ENCODE measurements at regions not wholly inside any gene's neighbourhood (a gene's known extent, or its start where the extent isn't known, plus 50 kb on each side); places are given as distances from the start of the nearest gene placed in this dataset.

- no peak for DNase-seq
- Mint-ChIP-seq H3K9me3 (peaks cover 4% of the 10 kb centered on the region), H3K27me3 (peaks cover 2% of the 10 kb centered on the region), H3K27ac (no peak overlapping the region), H3K36me3 (ENCODE audit: low read depth) (peaks cover 2% of the 10 kb centered on the region), H3K4me3 (no peak overlapping the region), H3K4me1 (peaks cover 36% of the 10 kb centered on the region)
- intact Hi-C loops (cut with micrococcal nuclease) = no loop called here
These were observed 112.0 kb upstream of the TMPO start for GRCh38 chr12:98403385-98403784.

GRCh38 chr12:98403936-98404335 lies 111.5 kb upstream of the TMPO start:
- DNase-seq = no peak
- Mint-ChIP-seq H3K4me1 (peaks cover 31% of the 10 kb centered on the region), H3K36me3 (ENCODE audit: low read depth) (peaks cover 2% of the 10 kb centered on the region), H3K27ac (no peak overlapping the region), H3K27me3 (peaks cover 5% of the 10 kb centered on the region), H3K4me3 (no peak overlapping the region), H3K9me3 (peaks cover 6% of the 10 kb centered on the region)
- intact Hi-C loops (cut with micrococcal nuclease) = no loop called here

- intact Hi-C loops (cut with micrococcal nuclease) = no loop called here
- no peak overlapping the region for H3K4me3 Mint-ChIP-seq
- DNase-seq = no peak
- peaks cover 17% of the 10 kb centered on the region for H3K4me1 Mint-ChIP-seq
- H3K36me3 Mint-ChIP-seq (ENCODE audit: low read depth) = peaks cover 2% of the 10 kb centered on the region
- H3K27ac Mint-ChIP-seq = no peak overlapping the region
- peaks cover 6% of the 10 kb centered on the region for H3K27me3 Mint-ChIP-seq
- peaks cover 6% of the 10 kb centered on the region for H3K9me3 Mint-ChIP-seq
These were observed 109.5 kb upstream of the TMPO start for GRCh38 chr12:98405805-98406366.

GRCh38 chr12:98406378-98406777 lies 109.0 kb upstream of the TMPO start:
- Mint-ChIP-seq H3K27me3 (peaks cover 9% of the 10 kb centered on the region), H3K27ac (no peak overlapping the region), H3K36me3 (ENCODE audit: low read depth) (peaks cover 2% of the 10 kb centered on the region), H3K9me3 (peaks cover 6% of the 10 kb centered on the region), H3K4me3 (no peak overlapping the region), H3K4me1 (peaks cover 17% of the 10 kb centered on the region)
- DNase-seq = no peak
- intact Hi-C loops (cut with micrococcal nuclease) = no loop called here

- H3K36me3 Mint-ChIP-seq (ENCODE audit: low read depth) = no peaks in the 10 kb centered on the region
- H3K9me3 Mint-ChIP-seq = peaks cover 6% of the 10 kb centered on the region
- peaks cover 16% of the 10 kb centered on the region for H3K27me3 Mint-ChIP-seq
- no peak for DNase-seq
- no peak overlapping the region for H3K27ac Mint-ChIP-seq
- intact Hi-C loops (cut with micrococcal nuclease) = no loop called here
- H3K4me3 Mint-ChIP-seq = no peak overlapping the region
- peaks cover 9% of the 10 kb centered on the region for H3K4me1 Mint-ChIP-seq
These were observed 106.7 kb upstream of the TMPO start for GRCh38 chr12:98408681-98409080.

- no peak for DNase-seq
- H3K4me1 Mint-ChIP-seq = peaks cover 9% of the 10 kb centered on the region
- H3K27ac Mint-ChIP-seq = no peak overlapping the region
- intact Hi-C loops (cut with micrococcal nuclease) = no loop called here
- no peaks in the 10 kb centered on the region for H3K36me3 Mint-ChIP-seq (ENCODE audit: low read depth)
- peaks cover 19% of the 10 kb centered on the region for H3K27me3 Mint-ChIP-seq
- H3K4me3 Mint-ChIP-seq = no peak overlapping the region
- H3K9me3 Mint-ChIP-seq = peaks cover 6% of the 10 kb centered on the region
These were observed 105.8 kb upstream of the TMPO start for GRCh38 chr12:98409548-98409947.

GRCh38 chr12:98410356-98410755 lies 105.0 kb upstream of the TMPO start:
- Mint-ChIP-seq H3K4me3 (no peak overlapping the region), H3K9me3 (peaks cover 6% of the 10 kb centered on the region), H3K27me3 (peaks cover 20% of the 10 kb centered on the region), H3K36me3 (ENCODE audit: low read depth) (no peaks in the 10 kb centered on the region), H3K4me1 (peaks cover 9% of the 10 kb centered on the region), H3K27ac (no peak overlapping the region)
- DNase-seq = no peak
- intact Hi-C loops (cut with micrococcal nuclease) = no loop called here

- Mint-ChIP-seq H3K27ac (no peak overlapping the region), H3K27me3 (peaks cover 16% of the 10 kb centered on the region)
- intact Hi-C loops (cut with micrococcal nuclease) = no loop called here
These were observed 98.5 kb upstream of the TMPO start for GRCh38 chr12:98416845-98417244.

GRCh38 chr12:98417266-98417665 lies 98.1 kb upstream of the TMPO start:
- no peaks in the 10 kb centered on the region for H3K9me3 Mint-ChIP-seq
- no peak for DNase-seq
- intact Hi-C loops (cut with micrococcal nuclease) = no loop called here
- H3K4me1 Mint-ChIP-seq = peaks cover 3% of the 10 kb centered on the region
- H3K36me3 Mint-ChIP-seq (ENCODE audit: low read depth) = no peaks in the 10 kb centered on the region
- H3K27me3 Mint-ChIP-seq = peaks cover 14% of the 10 kb centered on the region
- no peak overlapping the region for H3K4me3 Mint-ChIP-seq
- H3K27ac Mint-ChIP-seq = no peak overlapping the region

More at GRCh38 chr12:98416845-98417244, 98.5 kb upstream of the TMPO start:
- H3K4me3 Mint-ChIP-seq = no peak overlapping the region
- no peaks in the 10 kb centered on the region for H3K9me3 Mint-ChIP-seq
- no peaks in the 10 kb centered on the region for H3K36me3 Mint-ChIP-seq (ENCODE audit: low read depth)
- H3K4me1 Mint-ChIP-seq = peaks cover 3% of the 10 kb centered on the region
- no peak for DNase-seq

GRCh38 chr12:98418357-98419075 lies 96.9 kb upstream of the TMPO start:
- Mint-ChIP-seq H3K36me3 (ENCODE audit: low read depth) (no peaks in the 10 kb centered on the region), H3K27me3 (peaks cover 14% of the 10 kb centered on the region), H3K4me1 (peaks cover 3% of the 10 kb centered on the region), H3K4me3 (no peak overlapping the region), H3K27ac (no peak overlapping the region), H3K9me3 (no peaks in the 10 kb centered on the region)
- no peak for DNase-seq
- intact Hi-C loops (cut with micrococcal nuclease) = no loop called here

- no peaks in the 10 kb centered on the region for H3K9me3 Mint-ChIP-seq
- H3K36me3 Mint-ChIP-seq (ENCODE audit: low read depth) = no peaks in the 10 kb centered on the region
- peaks cover 12% of the 10 kb centered on the region for H3K27me3 Mint-ChIP-seq
These were observed 96.2 kb upstream of the TMPO start for GRCh38 chr12:98419081-98419794.

GRCh38 chr12:98419795-98420404 lies 95.5 kb upstream of the TMPO start:
- no peak overlapping the region for H3K27ac Mint-ChIP-seq
- DNase-seq = no peak
- no peaks in the 10 kb centered on the region for H3K36me3 Mint-ChIP-seq (ENCODE audit: low read depth)
- H3K4me1 Mint-ChIP-seq = peaks cover 4% of the 10 kb centered on the region
- H3K27me3 Mint-ChIP-seq = peaks cover 12% of the 10 kb centered on the region
- intact Hi-C loops (cut with micrococcal nuclease) = no loop called here
- no peak overlapping the region for H3K4me3 Mint-ChIP-seq
- no peaks in the 10 kb centered on the region for H3K9me3 Mint-ChIP-seq

More at GRCh38 chr12:98419081-98419794, 96.2 kb upstream of the TMPO start:
- Mint-ChIP-seq H3K4me1 (peaks cover 3% of the 10 kb centered on the region), H3K27ac (no peak overlapping the region), H3K4me3 (no peak overlapping the region)
- no peak for DNase-seq
- intact Hi-C loops (cut with micrococcal nuclease) = no loop called here

GRCh38 chr12:98420461-98420860 lies 94.9 kb upstream of the TMPO start:
- Mint-ChIP-seq H3K9me3 (no peaks in the 10 kb centered on the region), H3K4me3 (no peak overlapping the region), H3K27me3 (peaks cover 12% of the 10 kb centered on the region), H3K27ac (no peak overlapping the region), H3K4me1 (peaks cover 5% of the 10 kb centered on the region), H3K36me3 (ENCODE audit: low read depth) (no peaks in the 10 kb centered on the region)
- intact Hi-C loops (cut with micrococcal nuclease) = no loop called here
- no peak for DNase-seq

GRCh38 chr12:98421316-98421715 lies 94.1 kb upstream of the TMPO start:
- Mint-ChIP-seq H3K9me3 (no peaks in the 10 kb centered on the region), H3K36me3 (ENCODE audit: low read depth) (no peaks in the 10 kb centered on the region), H3K4me1 (peaks cover 5% of the 10 kb centered on the region), H3K27me3 (peaks cover 11% of the 10 kb centered on the region), H3K4me3 (no peak overlapping the region), H3K27ac (no peak overlapping the region)
- intact Hi-C loops (cut with micrococcal nuclease) = no loop called here
- no peak for DNase-seq

All from activated CD4-positive, alpha-beta T cell treated with anti-CD3 and anti-CD28 coated beads, Interleukin-2, amount 10 ng/mL, durations not matched to agents 24 days and 14 days (primary cell).